HG03354 (cell line): ENCODE measurements at regions not wholly inside any gene's neighbourhood (a gene's known extent, or its start where the extent isn't known, plus 50 kb on each side); places are given as distances from the start of the nearest gene placed in this dataset.

Source experiments
- ATAC-seq: cut with Tn5 transposase; IDR thresholded peaks from one replicate; pipeline ENCODE4 v1.9.1; 2021; ENCODE audit warnings: mild to moderate bottlenecking; ENCODE audit not compliant: unreplicated experiment, poor library complexity, severe bottlenecking

GRCh38 chr6:19289457-19289856 lies 547.7 kb upstream of the ID4 start:
- no peak for ATAC-seq

- ATAC-seq, result no peak
Observed at GRCh38 chr6:19297880-19298279, 539.3 kb upstream of the ID4 start.

- ATAC-seq, result no peak
Observed at GRCh38 chr6:19298421-19298820, 538.7 kb upstream of the ID4 start.

GRCh38 chr6:19299129-19299528 lies 538.0 kb upstream of the ID4 start:
- ATAC-seq, result no peak

- no peak for ATAC-seq
Observed at GRCh38 chr6:19301980-19302379, 535.2 kb upstream of the ID4 start.

- no peak for ATAC-seq
Observed at GRCh38 chr6:19303383-19303782, 533.8 kb upstream of the ID4 start.

- no peak for ATAC-seq
Observed at GRCh38 chr6:19309661-19310060, 527.5 kb upstream of the ID4 start.

GRCh38 chr6:19311786-19312185 lies 525.4 kb upstream of the ID4 start:
- no peak for ATAC-seq

- no peak for ATAC-seq
Observed at GRCh38 chr6:19312241-19312978, 524.8 kb upstream of the ID4 start.

GRCh38 chr6:19317431-19317986 lies 519.7 kb upstream of the ID4 start:
- ATAC-seq, result no peak

- no peak for ATAC-seq
Observed at GRCh38 chr6:19319005-19319404, 518.2 kb upstream of the ID4 start.

GRCh38 chr6:19320111-19320581 lies 517.0 kb upstream of the ID4 start:
- no peak for ATAC-seq

- ATAC-seq, result no peak
Observed at GRCh38 chr6:19322691-19323485, 514.3 kb upstream of the ID4 start.

- no peak for ATAC-seq
Observed at GRCh38 chr6:19324376-19324775, 512.8 kb upstream of the ID4 start.

GRCh38 chr6:19325335-19325789 lies 511.8 kb upstream of the ID4 start:
- ATAC-seq, result no peak

- ATAC-seq, result no peak
Observed at GRCh38 chr6:19327241-19327640, 509.9 kb upstream of the ID4 start.

GRCh38 chr6:19327661-19328060 lies 509.5 kb upstream of the ID4 start:
- no peak for ATAC-seq

- no peak for ATAC-seq
Observed at GRCh38 chr6:19329078-19329477, 508.1 kb upstream of the ID4 start.

GRCh38 chr6:19331089-19331488 lies 506.1 kb upstream of the ID4 start:
- no peak for ATAC-seq

GRCh38 chr6:19332806-19333460 lies 504.2 kb upstream of the ID4 start:
- no peak for ATAC-seq
